ENCODE measurements at regions not wholly inside any gene's neighbourhood (a gene's known extent, or its start where the extent isn't known, plus 50 kb on each side); places are given as distances from the start of the nearest gene placed in this dataset.
"Not testable (repeated sequence)": the region's sequence is repeated elsewhere in the genome, so short reads cannot be mapped to it uniquely, and the experiment has no call there.

- H3K36me3 Mint-ChIP-seq, result no peaks in the 10 kb centered on the region
- H3K4me1 Mint-ChIP-seq, result no peaks in the 10 kb centered on the region
- H3K27me3 Mint-ChIP-seq, result no peaks in the 10 kb centered on the region
- no peak overlapping the region for H3K27ac Mint-ChIP-seq
- ATAC-seq, result no peak
- no peak overlapping the region for H3K4me3 Mint-ChIP-seq
- peaks cover 8% of the 10 kb centered on the region for H3K9me3 Mint-ChIP-seq
These were observed 501.2 kb downstream of the MMUT start for GRCh38 chr6:48961781-48962415.

GRCh38 chr6:48959251-48960060 lies 503.6 kb downstream of the MMUT start:
- H3K4me1 Mint-ChIP-seq, result no peaks in the 10 kb centered on the region
- H3K27me3 Mint-ChIP-seq, result no peaks in the 10 kb centered on the region
- ATAC-seq, result no peak
- H3K4me3 Mint-ChIP-seq, result no peak overlapping the region
- H3K27ac Mint-ChIP-seq, result no peak overlapping the region
- H3K36me3 Mint-ChIP-seq, result no peaks in the 10 kb centered on the region
- peaks cover 11% of the 10 kb centered on the region for H3K9me3 Mint-ChIP-seq

GRCh38 chr6:48957781-48958180 lies 505.3 kb downstream of the MMUT start:
- Mint-ChIP-seq H3K27ac (no peak overlapping the region), H3K36me3 (no peaks in the 10 kb centered on the region), H3K9me3 (peaks cover 11% of the 10 kb centered on the region), H3K27me3 (no peaks in the 10 kb centered on the region), H3K4me1 (no peaks in the 10 kb centered on the region), H3K4me3 (no peak overlapping the region)
- no peak for ATAC-seq

- H3K4me1 Mint-ChIP-seq, result no peaks in the 10 kb centered on the region
- no peak for ATAC-seq
- no peak overlapping the region for H3K4me3 Mint-ChIP-seq
- H3K27me3 Mint-ChIP-seq, result no peaks in the 10 kb centered on the region
- peaks cover 10% of the 10 kb centered on the region for H3K9me3 Mint-ChIP-seq
- no peaks in the 10 kb centered on the region for H3K36me3 Mint-ChIP-seq
- H3K27ac Mint-ChIP-seq, result no peak overlapping the region
These were observed 511.1 kb downstream of the MMUT start for GRCh38 chr6:48951917-48952316.

GRCh38 chr6:48944276-48944675 lies 518.8 kb downstream of the MMUT start:
- not testable (repeated sequence) for H3K4me1 Mint-ChIP-seq, H3K36me3 Mint-ChIP-seq, ATAC-seq, H3K27me3 Mint-ChIP-seq, H3K4me3 Mint-ChIP-seq, H3K9me3 Mint-ChIP-seq, H3K27ac Mint-ChIP-seq

GRCh38 chr6:48933136-48933535 lies 529.9 kb downstream of the MMUT start:
- Mint-ChIP-seq H3K27me3 (no peaks in the 10 kb centered on the region), H3K4me3 (no peak overlapping the region), H3K9me3 (peaks cover 26% of the 10 kb centered on the region), H3K4me1 (no peaks in the 10 kb centered on the region), H3K36me3 (no peaks in the 10 kb centered on the region), H3K27ac (no peak overlapping the region)
- ATAC-seq, result no peak

GRCh38 chr6:48928937-48929336 lies 534.1 kb downstream of the MMUT start:
- no peaks in the 10 kb centered on the region for H3K27me3 Mint-ChIP-seq
- no peaks in the 10 kb centered on the region for H3K4me1 Mint-ChIP-seq
- no peak for ATAC-seq
- H3K36me3 Mint-ChIP-seq, result no peaks in the 10 kb centered on the region
- peaks cover 18% of the 10 kb centered on the region for H3K9me3 Mint-ChIP-seq
- H3K4me3 Mint-ChIP-seq, result no peak overlapping the region
- no peak overlapping the region for H3K27ac Mint-ChIP-seq

- H3K9me3 Mint-ChIP-seq, result no peaks in the 10 kb centered on the region
- no peaks in the 10 kb centered on the region for H3K4me1 Mint-ChIP-seq
- H3K27me3 Mint-ChIP-seq, result no peaks in the 10 kb centered on the region
- no peak for ATAC-seq
- no peak overlapping the region for H3K27ac Mint-ChIP-seq
- no peaks in the 10 kb centered on the region for H3K36me3 Mint-ChIP-seq
- no peak overlapping the region for H3K4me3 Mint-ChIP-seq
These were observed 540.2 kb downstream of the MMUT start for GRCh38 chr6:48922837-48923236.

- H3K27me3 Mint-ChIP-seq, result no peaks in the 10 kb centered on the region
- no peaks in the 10 kb centered on the region for H3K4me1 Mint-ChIP-seq
- H3K9me3 Mint-ChIP-seq, result peaks cover 3% of the 10 kb centered on the region
- no peak for ATAC-seq
- H3K36me3 Mint-ChIP-seq, result no peaks in the 10 kb centered on the region
- H3K4me3 Mint-ChIP-seq, result no peak overlapping the region
- H3K27ac Mint-ChIP-seq, result no peak overlapping the region
These were observed 543.5 kb downstream of the MMUT start for GRCh38 chr6:48919555-48919954.

GRCh38 chr6:48917233-48917632 lies 545.8 kb downstream of the MMUT start:
- H3K4me3 Mint-ChIP-seq, result no peak overlapping the region
- no peak for ATAC-seq
- no peaks in the 10 kb centered on the region for H3K27me3 Mint-ChIP-seq
- no peaks in the 10 kb centered on the region for H3K4me1 Mint-ChIP-seq
- H3K27ac Mint-ChIP-seq, result no peak overlapping the region
- H3K9me3 Mint-ChIP-seq, result peaks cover 3% of the 10 kb centered on the region
- no peaks in the 10 kb centered on the region for H3K36me3 Mint-ChIP-seq

- H3K4me3 Mint-ChIP-seq, result no peak overlapping the region
- H3K27me3 Mint-ChIP-seq, result no peaks in the 10 kb centered on the region
- H3K36me3 Mint-ChIP-seq, result no peaks in the 10 kb centered on the region
- no peak overlapping the region for H3K27ac Mint-ChIP-seq
- H3K9me3 Mint-ChIP-seq, result peaks cover 3% of the 10 kb centered on the region
- H3K4me1 Mint-ChIP-seq, result no peaks in the 10 kb centered on the region
- ATAC-seq, result no peak
These were observed 546.4 kb downstream of the MMUT start for GRCh38 chr6:48916607-48917006.

- H3K27me3 Mint-ChIP-seq, result no peaks in the 10 kb centered on the region
- no peaks in the 10 kb centered on the region for H3K36me3 Mint-ChIP-seq
- H3K9me3 Mint-ChIP-seq, result peaks cover 3% of the 10 kb centered on the region
- no peaks in the 10 kb centered on the region for H3K4me1 Mint-ChIP-seq
- no peak overlapping the region for H3K27ac Mint-ChIP-seq
- ATAC-seq, result no peak
- H3K4me3 Mint-ChIP-seq, result no peak overlapping the region
These were observed 547.5 kb downstream of the MMUT start for GRCh38 chr6:48915591-48915990.

- Mint-ChIP-seq H3K4me1 (no peaks in the 10 kb centered on the region), H3K27ac (no peak overlapping the region), H3K4me3 (no peak overlapping the region), H3K9me3 (peaks cover 6% of the 10 kb centered on the region), H3K36me3 (no peaks in the 10 kb centered on the region), H3K27me3 (no peaks in the 10 kb centered on the region)
- ATAC-seq, result no peak
These were observed 550.5 kb downstream of the MMUT start for GRCh38 chr6:48912503-48912902.

GRCh38 chr6:48904809-48905208 lies 558.2 kb downstream of the MMUT start:
- H3K36me3 Mint-ChIP-seq, result no peaks in the 10 kb centered on the region
- no peak overlapping the region for H3K4me3 Mint-ChIP-seq
- no peak overlapping the region for H3K27ac Mint-ChIP-seq
- no peak for ATAC-seq
- peaks cover 12% of the 10 kb centered on the region for H3K9me3 Mint-ChIP-seq
- no peaks in the 10 kb centered on the region for H3K27me3 Mint-ChIP-seq
- no peaks in the 10 kb centered on the region for H3K4me1 Mint-ChIP-seq

GRCh38 chr6:48894469-48894868 lies 568.6 kb downstream of the MMUT start:
- no peaks in the 10 kb centered on the region for H3K27me3 Mint-ChIP-seq
- H3K9me3 Mint-ChIP-seq, result peaks cover 12% of the 10 kb centered on the region
- no peak overlapping the region for H3K4me3 Mint-ChIP-seq
- no peaks in the 10 kb centered on the region for H3K36me3 Mint-ChIP-seq
- H3K4me1 Mint-ChIP-seq, result no peaks in the 10 kb centered on the region
- ATAC-seq, result no peak
- no peak overlapping the region for H3K27ac Mint-ChIP-seq

GRCh38 chr6:48893048-48893447 lies 570.0 kb downstream of the MMUT start:
- Mint-ChIP-seq H3K27me3 (no peaks in the 10 kb centered on the region), H3K27ac (no peak overlapping the region), H3K4me1 (no peaks in the 10 kb centered on the region), H3K4me3 (no peak overlapping the region), H3K36me3 (no peaks in the 10 kb centered on the region), H3K9me3 (peaks cover 14% of the 10 kb centered on the region)
- ATAC-seq, result no peak

All from stimulated activated memory B cell treated with anti-CD40 and anti-IgM and Interleukin-4, amounts not matched to agents 10 μg/mL and 1 μg/mL and 100 μg/mL, for 72 hours (primary cell).